ENCODE measurements at regions not wholly inside any gene's neighbourhood (a gene's known extent, or its start where the extent isn't known, plus 50 kb on each side); places are given as distances from the start of the nearest gene placed in this dataset.

DNA sequence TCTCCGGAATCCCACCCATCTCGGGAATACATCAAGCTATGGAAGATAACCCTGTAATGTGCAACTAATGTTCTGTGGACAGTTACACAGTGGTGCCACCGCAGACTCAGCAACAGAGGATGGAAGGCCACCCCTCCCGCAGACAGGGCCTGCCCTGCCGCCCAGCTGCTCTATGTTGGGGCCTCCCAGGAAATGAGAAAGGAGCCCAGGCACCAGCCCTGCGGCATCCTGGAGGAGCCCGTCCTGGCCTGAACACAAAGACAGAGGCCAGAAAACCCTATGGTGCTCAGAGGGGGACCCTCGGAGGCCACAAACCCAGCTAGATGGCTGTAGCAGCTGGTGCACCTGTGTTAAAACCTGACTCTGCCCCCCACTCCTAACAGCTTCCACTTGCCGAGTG, 216.1 kb upstream of the RPL38 start:
- TF ChIP-seq, protein P1, sequence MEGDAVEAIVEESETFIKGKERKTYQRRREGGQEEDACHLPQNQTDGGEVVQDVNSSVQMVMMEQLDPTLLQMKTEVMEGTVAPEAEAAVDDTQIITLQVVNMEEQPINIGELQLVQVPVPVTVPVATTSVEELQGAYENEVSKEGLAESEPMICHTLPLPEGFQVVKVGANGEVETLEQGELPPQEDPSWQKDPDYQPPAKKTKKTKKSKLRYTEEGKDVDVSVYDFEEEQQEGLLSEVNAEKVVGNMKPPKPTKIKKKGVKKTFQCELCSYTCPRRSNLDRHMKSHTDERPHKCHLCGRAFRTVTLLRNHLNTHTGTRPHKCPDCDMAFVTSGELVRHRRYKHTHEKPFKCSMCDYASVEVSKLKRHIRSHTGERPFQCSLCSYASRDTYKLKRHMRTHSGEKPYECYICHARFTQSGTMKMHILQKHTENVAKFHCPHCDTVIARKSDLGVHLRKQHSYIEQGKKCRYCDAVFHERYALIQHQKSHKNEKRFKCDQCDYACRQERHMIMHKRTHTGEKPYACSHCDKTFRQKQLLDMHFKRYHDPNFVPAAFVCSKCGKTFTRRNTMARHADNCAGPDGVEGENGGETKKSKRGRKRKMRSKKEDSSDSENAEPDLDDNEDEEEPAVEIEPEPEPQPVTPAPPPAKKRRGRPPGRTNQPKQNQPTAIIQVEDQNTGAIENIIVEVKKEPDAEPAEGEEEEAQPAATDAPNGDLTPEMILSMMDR (IDR thresholded peaks at IDR 0.05; ENCODE audit: low read depth, low read length), result no peak
- no peak for TF ChIP-seq EZH2phosphoT487 (IDR thresholded peaks at IDR 0.05; ENCODE audit: low read depth)

All from OCI-LY3 (cell line).